ENCODE measurements at regions not wholly inside any gene's neighbourhood (a gene's known extent, or its start where the extent isn't known, plus 50 kb on each side); places are given as distances from the start of the nearest gene placed in this dataset.
A peak's percentile ranks its signal among the peaks of the same experiment; 100 is the strongest.

DNA sequence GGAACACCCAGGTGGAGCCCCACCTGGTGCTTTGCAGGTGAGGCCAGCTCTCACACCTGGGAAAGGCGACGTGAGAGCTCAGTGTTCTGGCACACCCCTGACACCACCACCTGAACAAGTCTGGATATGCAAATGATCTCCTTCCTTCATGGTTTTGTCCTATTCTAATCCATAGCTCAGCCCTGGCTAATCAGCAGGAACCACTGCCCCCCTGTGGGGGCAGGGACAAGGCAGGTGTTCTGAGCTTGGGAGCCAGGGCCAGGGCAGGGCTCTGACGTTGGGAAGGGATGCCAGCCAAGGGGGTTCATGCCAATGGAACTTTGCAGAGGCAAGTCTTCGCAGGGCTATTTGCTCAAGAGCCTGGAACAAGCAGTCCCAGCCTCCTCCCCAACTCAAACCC, 144.2 kb downstream of the TRIM29 start:
- intact Hi-C loops (cut with micrococcal nuclease; ENCODE audit: unreplicated experiment) = no loop called here
- ChIA-PET POLR2A (no interaction called here), CTCF (ENCODE audit: low intra/inter-chr PET ratio, low total read pairs) (no interaction called here)
- WGBS (ENCODE audit: low lambda C conversion rate) = no CpG with 5 or more reads among the region's 4 CpGs
- no peaks in the 10 kb centered on the region for H3K36me3 ChIP-seq (replicated peaks in 1 of 2; ENCODE audit: control insufficient read depth in 1 of 2, insufficient read depth in 2 of 2, low read length in 2 of 2)
- H2AFZ ChIP-seq (ENCODE audit: low read length) = no peak overlapping the region
- no peak overlapping the region for H3K9ac ChIP-seq (ENCODE audit: insufficient read depth, low read depth, low read length)
- no peak overlapping the region for H3K4me2 ChIP-seq (ENCODE audit: low read depth, low read length)
- H3K27ac ChIP-seq (ENCODE audit: extremely low read length, insufficient read depth, low read length) = no peak overlapping the region
- no peaks in the 10 kb centered on the region for H3K4me1 ChIP-seq (ENCODE audit: insufficient read depth, low read length)
- DNase-seq (ENCODE audit: low spot score) = no peak
- H3K9me3 ChIP-seq (ENCODE audit: low read length) = no peaks in the 10 kb centered on the region
- peaks cover 5 to 43% of the 10 kb centered on the region in 2 experiments; a peak in 4 of 5 replicates for H3K27me3 ChIP-seq (ENCODE audit: control insufficient read depth in 1 of 2, insufficient read depth in 2 of 2, low read length in 2 of 2)
- H3K79me2 ChIP-seq (ENCODE audit: insufficient read depth, low read length) = no peaks in the 10 kb centered on the region
- no TSS peak for BruUV-seq (replicated peaks)
- no peaks in the 10 kb centered on the region for H4K20me1 ChIP-seq (ENCODE audit: insufficient read depth, low read length)
- TF ChIP-seq, protein P1, sequence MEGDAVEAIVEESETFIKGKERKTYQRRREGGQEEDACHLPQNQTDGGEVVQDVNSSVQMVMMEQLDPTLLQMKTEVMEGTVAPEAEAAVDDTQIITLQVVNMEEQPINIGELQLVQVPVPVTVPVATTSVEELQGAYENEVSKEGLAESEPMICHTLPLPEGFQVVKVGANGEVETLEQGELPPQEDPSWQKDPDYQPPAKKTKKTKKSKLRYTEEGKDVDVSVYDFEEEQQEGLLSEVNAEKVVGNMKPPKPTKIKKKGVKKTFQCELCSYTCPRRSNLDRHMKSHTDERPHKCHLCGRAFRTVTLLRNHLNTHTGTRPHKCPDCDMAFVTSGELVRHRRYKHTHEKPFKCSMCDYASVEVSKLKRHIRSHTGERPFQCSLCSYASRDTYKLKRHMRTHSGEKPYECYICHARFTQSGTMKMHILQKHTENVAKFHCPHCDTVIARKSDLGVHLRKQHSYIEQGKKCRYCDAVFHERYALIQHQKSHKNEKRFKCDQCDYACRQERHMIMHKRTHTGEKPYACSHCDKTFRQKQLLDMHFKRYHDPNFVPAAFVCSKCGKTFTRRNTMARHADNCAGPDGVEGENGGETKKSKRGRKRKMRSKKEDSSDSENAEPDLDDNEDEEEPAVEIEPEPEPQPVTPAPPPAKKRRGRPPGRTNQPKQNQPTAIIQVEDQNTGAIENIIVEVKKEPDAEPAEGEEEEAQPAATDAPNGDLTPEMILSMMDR (CRISPR knock-in tag; IDR thresholded peaks at IDR 0.05) = 0 out of 2 replicates have a peak, but pooled peaks have one; percentile 21
- no peak for TF ChIP-seq RFX5 (IDR thresholded peaks at IDR 0.05; ENCODE audit: low read depth, low read length)
- no peak for ATAC-seq
- no peak for FAIRE-seq
- no peak overlapping the region for H3K4me3 ChIP-seq (replicated peaks in 1 of 3; ENCODE audit: insufficient read depth in 1 of 3, low read depth in 2 of 3, low read length in 3 of 3)
- in situ Hi-C loops (cut with HindIII; ENCODE audit: extremely low pct_ligation_motif_present, low pct_unique_long_range_greater_than_20kb) = no loop called here

DNA sequence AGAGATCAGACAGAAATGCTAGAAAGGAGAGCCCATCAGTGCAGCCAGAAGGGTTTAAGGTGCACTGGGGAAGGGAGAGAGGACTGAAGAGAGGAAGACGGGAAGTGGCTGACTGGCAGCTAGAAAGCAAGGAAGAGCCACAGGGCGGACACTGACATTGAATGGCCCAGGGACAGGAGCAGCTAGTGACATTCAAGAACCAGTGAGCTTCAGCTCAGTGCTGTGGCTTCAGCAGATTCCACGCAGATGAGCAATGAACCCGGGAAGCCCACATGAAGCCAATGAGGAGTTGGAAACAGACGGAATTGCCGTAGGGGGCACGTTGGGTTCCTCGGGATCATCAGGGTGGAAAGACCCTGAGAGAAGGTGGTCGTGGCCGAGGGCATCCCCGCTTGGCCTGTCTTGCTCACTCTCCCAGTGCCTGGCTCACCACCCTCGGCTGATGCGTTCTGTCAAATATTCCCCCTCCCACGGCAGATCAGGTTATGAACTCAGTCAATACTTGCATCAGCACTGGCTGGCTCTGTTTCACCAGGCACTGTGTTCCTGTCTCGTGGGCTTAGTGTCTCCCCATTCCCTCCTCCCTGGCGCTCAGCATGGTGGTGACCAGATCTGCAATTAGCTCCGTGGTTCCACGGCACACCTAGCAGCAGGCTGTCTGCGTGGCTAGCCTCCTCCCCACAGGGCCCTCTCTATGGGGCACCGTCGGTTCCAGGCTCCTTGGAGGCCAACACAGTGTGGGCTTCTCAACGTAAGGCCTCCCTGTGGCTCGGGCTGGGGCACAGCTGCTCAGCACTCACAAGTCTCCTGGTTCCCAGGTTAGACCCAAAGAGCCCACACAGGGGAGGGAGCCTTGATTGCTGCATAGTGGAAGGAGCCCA, 145.5 kb downstream of the TRIM29 start:
- H3K27me3 ChIP-seq (ENCODE audit: control insufficient read depth in 1 of 2, insufficient read depth in 2 of 2, low read length in 2 of 2) = peaks cover 5 to 48% of the 10 kb centered on the region in 2 experiments; a peak in 4 of 5 replicates
- H3K79me2 ChIP-seq (ENCODE audit: insufficient read depth, low read length) = no peaks in the 10 kb centered on the region
- POLR2A ChIA-PET = no interaction called here
- CTCF ChIA-PET (ENCODE audit: low intra/inter-chr PET ratio, low total read pairs) = no interaction called here
- no peak; the same call in 2 of the 3 replicates for ATAC-seq
- H3K27ac ChIP-seq (ENCODE audit: extremely low read length, insufficient read depth, low read length) = no peak overlapping the region
- BruUV-seq (replicated peaks) = no TSS peak
- no peaks in the 10 kb centered on the region for H3K4me1 ChIP-seq (ENCODE audit: insufficient read depth, low read length)
- H4K20me1 ChIP-seq (ENCODE audit: insufficient read depth, low read length) = no peaks in the 10 kb centered on the region
- no peak for DNase-seq (ENCODE audit: low spot score)
- in situ Hi-C loops (cut with HindIII; ENCODE audit: extremely low pct_ligation_motif_present, low pct_unique_long_range_greater_than_20kb) = no loop called here
- no peak overlapping the region for H3K9ac ChIP-seq (ENCODE audit: insufficient read depth, low read depth, low read length)
- no peaks in the 10 kb centered on the region for H3K36me3 ChIP-seq (replicated peaks in 1 of 2; ENCODE audit: control insufficient read depth in 1 of 2, insufficient read depth in 2 of 2, low read length in 2 of 2)
- WGBS (ENCODE audit: low lambda C conversion rate) = 29% methylated on average over 17 of the region's 23 CpGs
- no peak overlapping the region for H3K4me2 ChIP-seq (ENCODE audit: low read depth, low read length)
- no peak for FAIRE-seq
- H3K4me3 ChIP-seq (replicated peaks in 1 of 3; ENCODE audit: insufficient read depth in 1 of 3, low read depth in 2 of 3, low read length in 3 of 3) = no peak overlapping the region
- intact Hi-C loops (cut with micrococcal nuclease; ENCODE audit: unreplicated experiment) = no loop called here
- H3K9me3 ChIP-seq (ENCODE audit: low read length) = no peaks in the 10 kb centered on the region
- no peak overlapping the region for H2AFZ ChIP-seq (ENCODE audit: low read length)
- TF ChIP-seq ZNF713 (CRISPR knock-in tag; IDR thresholded peaks at IDR 0.05) (no peak), CCAR2 (optimal IDR thresholded peaks at IDR 0.05; ENCODE audit: low read depth, low read length) (no peak), ZFY (CRISPR knock-in tag; IDR thresholded peaks at IDR 0.05) (no peak)

All from HepG2 (cell line).